Pancreas (tissue), 10 donors: ENCODE measurements at regions not wholly inside any gene's neighbourhood (a gene's known extent, or its start where the extent isn't known, plus 50 kb on each side); places are given as distances from the start of the nearest gene placed in this dataset.

Experiments used
- ATAC-seq, 4 donors: fragments of 200-7000 bp; cut with Tn5 transposase; one replicate each; pipeline versions ENCODE4 v1.8.0 to v1.9.1; 2020; ENCODE audit warnings: mild to moderate bottlenecking in 4 of 4, moderate library complexity in 4 of 4
- DNase-seq, 6 donors: peaks; one replicate each; pipeline ENCODE4 v3.0.0-alpha.2; 2020
- FAIRE-seq: peaks from 2 replicates; lab custom pipeline; 2012; peaks lifted over from hg19 to GRCh38; lab: Jason Lieb, UNC
- H3K27ac ChIP-seq, 4 donors: fragments of 200-600 bp; sonication (generic); 1 replicate in 3 of 4; 2 replicates in 1 of 4; pipeline versions ENCODE4 v1.5.0 to v1.8.0; 2020
- H3K27me3 ChIP-seq, 4 donors: fragments of 200-600 bp; one replicate each; pipeline ENCODE4 v1.8.0; 2021
- H3K36me3 ChIP-seq, 3 donors: fragments of 200-600 bp; sonication (generic) in 1 of 3; one replicate each; pipeline versions ENCODE4 v1.5.0 to v1.8.0; 2020 to 2021
- H3K4me1 ChIP-seq, 3 donors: fragments of 200-600 bp; one replicate each; pipeline ENCODE4 v1.8.0; 2021
- H3K4me3 ChIP-seq, 4 donors: fragments of 200-600 bp; sonication (generic) in 2 of 4; one replicate each; pipeline versions ENCODE4 v1.5.0 to v1.8.0; 2020 to 2021
- H3K9me3 ChIP-seq, 4 donors: fragments of 200-600 bp; one replicate each; pipeline ENCODE4 v1.8.0; 2021
- WGBS, 2 donors: extraction: QIAGEN DNeasy Blood & Tissue Kit; methylation state at CpG; one replicate each; pipeline ENCODE4 v1.1.7; 2013; 5-methylcytosine and 5-hydroxymethylcytosine counted together
- intact Hi-C, 3 donors: fragments of 100-400 bp; cut with DNase I; formaldehyde crosslinking; loops; one replicate each; pipeline versions ENCODE4 v1.11.1 to v1.14.2; 2022
- TF ChIP-seq, protein P1 (sequence below), 4 donors: fragments of 200-600 bp; sonication (generic) in 3 of 4; IDR thresholded peaks; one replicate each; pipeline versions ENCODE4 v1.5.0 to v1.8.0; 2021; ENCODE audit warnings: antibody characterized with exemption in 4 of 4
- donor health status: healthy with polysubstance abuse.
- donor health status: DM: no; HTN: no; CAD: no; lungs with moderate emphysema.
- donor health status: DM: no; HTN: no; CAD: no.
- donor health status: control.
- donor health status: control.
- donor health status: Bipolar disorder and iron deficiency.
- donor health status: DM: yes; HTN: yes; CAD: no.
- donor health status: DM: no; HTN: no; CAD: no.
- donor health status: DM: no; HTN: no; CAD: no.
- donor health status: DM: yes; HTN: yes; CAD: no.

DNA sequence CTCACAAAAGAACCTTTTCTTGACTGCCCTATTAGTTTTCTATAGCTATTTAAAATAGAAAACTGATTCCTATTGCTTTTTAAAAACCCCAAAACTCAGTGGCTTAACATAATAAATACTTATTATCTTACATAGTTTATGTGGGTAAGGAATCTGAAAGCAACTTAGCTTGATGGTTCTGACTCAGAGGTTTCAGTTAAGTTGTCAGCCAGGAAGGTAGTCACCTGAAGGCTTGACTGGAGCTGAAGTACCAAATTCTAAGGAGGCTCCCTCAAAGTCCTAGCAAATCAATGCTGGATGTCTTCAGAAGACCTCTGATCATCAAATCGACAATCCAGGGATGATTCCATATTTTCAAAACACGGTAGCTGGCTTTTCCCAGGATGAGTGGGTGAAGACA lies 546.6 kb upstream of the CDH2 start:
- Histone ChIP-seq H3K4me1 (no peaks in the 10 kb centered on the region), H3K36me3 (no peaks in the 10 kb centered on the region), H3K9me3 (no peaks in the 10 kb centered on the region), H3K27ac (no peak overlapping the region), H3K4me3 (no peak overlapping the region), H3K27me3 (no peaks in the 10 kb centered on the region)
- FAIRE-seq = no peak
- 64% methylated on average over 2 of the region's 2 CpGs for WGBS, 2 donors
- intact Hi-C loops = no loop called here
- DNase-seq = no peak
- TF ChIP-seq, protein P1, sequence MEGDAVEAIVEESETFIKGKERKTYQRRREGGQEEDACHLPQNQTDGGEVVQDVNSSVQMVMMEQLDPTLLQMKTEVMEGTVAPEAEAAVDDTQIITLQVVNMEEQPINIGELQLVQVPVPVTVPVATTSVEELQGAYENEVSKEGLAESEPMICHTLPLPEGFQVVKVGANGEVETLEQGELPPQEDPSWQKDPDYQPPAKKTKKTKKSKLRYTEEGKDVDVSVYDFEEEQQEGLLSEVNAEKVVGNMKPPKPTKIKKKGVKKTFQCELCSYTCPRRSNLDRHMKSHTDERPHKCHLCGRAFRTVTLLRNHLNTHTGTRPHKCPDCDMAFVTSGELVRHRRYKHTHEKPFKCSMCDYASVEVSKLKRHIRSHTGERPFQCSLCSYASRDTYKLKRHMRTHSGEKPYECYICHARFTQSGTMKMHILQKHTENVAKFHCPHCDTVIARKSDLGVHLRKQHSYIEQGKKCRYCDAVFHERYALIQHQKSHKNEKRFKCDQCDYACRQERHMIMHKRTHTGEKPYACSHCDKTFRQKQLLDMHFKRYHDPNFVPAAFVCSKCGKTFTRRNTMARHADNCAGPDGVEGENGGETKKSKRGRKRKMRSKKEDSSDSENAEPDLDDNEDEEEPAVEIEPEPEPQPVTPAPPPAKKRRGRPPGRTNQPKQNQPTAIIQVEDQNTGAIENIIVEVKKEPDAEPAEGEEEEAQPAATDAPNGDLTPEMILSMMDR (IDR thresholded peaks at IDR 0.05) = no peak
- ATAC-seq = no peak

DNA sequence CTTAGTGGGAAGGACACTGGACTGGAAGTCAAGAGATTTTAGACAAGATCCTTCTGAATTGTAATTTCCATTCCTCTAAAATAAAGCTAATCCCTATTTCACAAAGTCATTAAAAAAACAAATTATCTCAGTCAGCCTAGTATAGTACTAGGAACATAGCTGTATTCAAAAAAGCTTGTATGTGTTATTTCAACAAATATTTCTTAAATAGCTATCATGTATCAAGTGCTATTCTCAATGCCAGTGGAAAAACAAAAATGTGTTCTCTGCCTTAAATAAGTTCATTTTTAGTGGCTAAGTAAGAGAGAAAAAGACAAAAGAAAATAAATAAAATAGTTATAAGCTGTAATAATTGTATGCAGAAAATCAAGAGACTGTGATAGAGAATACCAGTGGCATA lies 541.8 kb upstream of the CDH2 start:
- TF ChIP-seq, protein P1 (IDR thresholded peaks at IDR 0.05) = no peak
- DNase-seq = no peak
- FAIRE-seq = no peak
- intact Hi-C loops = no loop called here
- no peak overlapping the region for H3K4me3 ChIP-seq
- no peaks in the 10 kb centered on the region for H3K4me1 ChIP-seq
- no peaks in the 10 kb centered on the region for H3K36me3 ChIP-seq
- H3K27me3 ChIP-seq = no peaks in the 10 kb centered on the region
- H3K27ac ChIP-seq = no peak overlapping the region
- ATAC-seq = no peak
- H3K9me3 ChIP-seq = no peaks in the 10 kb centered on the region

DNA sequence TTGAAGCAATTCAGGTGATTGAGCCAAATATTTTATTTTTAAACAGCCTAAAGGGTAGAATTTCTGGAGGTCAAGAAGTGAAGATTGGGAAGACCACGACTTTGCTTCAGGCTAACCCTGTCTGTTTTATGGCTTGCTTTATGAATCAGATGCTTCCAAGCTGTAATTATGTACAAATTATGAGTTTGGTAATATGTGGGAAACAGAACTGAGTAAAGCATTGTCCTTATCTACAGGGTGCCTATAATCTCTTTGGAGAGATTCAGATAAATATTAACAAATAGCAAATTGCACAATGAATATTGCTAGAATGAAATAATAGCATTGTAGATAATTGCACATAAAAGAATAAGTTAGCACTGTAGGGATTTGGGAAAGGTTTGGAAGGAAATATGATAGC lies 539.4 kb upstream of the CDH2 start:
- DNase-seq = no peak
- no peak for ATAC-seq
- WGBS, 2 donors = 40 to 47% methylated on average over 1 of the region's 1 CpG
- H3K4me1 ChIP-seq = no peaks in the 10 kb centered on the region
- no peak overlapping the region for H3K4me3 ChIP-seq
- no peaks in the 10 kb centered on the region for H3K27me3 ChIP-seq
- no peak for FAIRE-seq
- H3K9me3 ChIP-seq = no peaks in the 10 kb centered on the region
- TF ChIP-seq, protein P1 (IDR thresholded peaks at IDR 0.05) = no peak
- H3K27ac ChIP-seq = no peak overlapping the region
- H3K36me3 ChIP-seq = no peaks in the 10 kb centered on the region
- intact Hi-C loops = no loop called here

DNA sequence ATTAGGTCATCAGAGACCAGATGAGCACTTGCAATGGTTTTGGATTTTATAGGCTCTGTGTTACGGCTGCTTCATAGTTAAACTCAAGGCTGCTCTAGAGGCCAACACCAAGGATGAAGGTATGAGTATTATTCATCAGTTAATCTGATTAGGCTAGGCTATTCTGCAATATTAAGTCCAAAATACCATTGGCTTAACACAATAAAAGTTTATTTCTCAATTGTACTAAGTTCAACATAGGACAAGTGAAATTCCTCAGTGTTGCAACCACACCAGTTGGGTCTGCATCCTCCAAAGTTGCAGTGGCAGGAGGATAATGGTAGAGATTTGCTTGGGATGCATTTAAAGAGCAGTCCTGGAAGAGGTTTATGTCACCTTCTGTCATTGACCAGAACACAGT lies 538.3 kb upstream of the CDH2 start:
- Histone ChIP-seq H3K4me1 (no peaks in the 10 kb centered on the region), H3K9me3 (no peaks in the 10 kb centered on the region), H3K4me3 (no peak overlapping the region), H3K27me3 (no peaks in the 10 kb centered on the region), H3K27ac (no peak overlapping the region), H3K36me3 (no peaks in the 10 kb centered on the region)
- ATAC-seq = no peak
- DNase-seq = no peak
- TF ChIP-seq, protein P1 (IDR thresholded peaks at IDR 0.05) = no peak
- intact Hi-C loops = no loop called here
- 68 to 76% methylated on average over 1 of the region's 1 CpG for WGBS, 2 donors
- FAIRE-seq = no peak

DNA sequence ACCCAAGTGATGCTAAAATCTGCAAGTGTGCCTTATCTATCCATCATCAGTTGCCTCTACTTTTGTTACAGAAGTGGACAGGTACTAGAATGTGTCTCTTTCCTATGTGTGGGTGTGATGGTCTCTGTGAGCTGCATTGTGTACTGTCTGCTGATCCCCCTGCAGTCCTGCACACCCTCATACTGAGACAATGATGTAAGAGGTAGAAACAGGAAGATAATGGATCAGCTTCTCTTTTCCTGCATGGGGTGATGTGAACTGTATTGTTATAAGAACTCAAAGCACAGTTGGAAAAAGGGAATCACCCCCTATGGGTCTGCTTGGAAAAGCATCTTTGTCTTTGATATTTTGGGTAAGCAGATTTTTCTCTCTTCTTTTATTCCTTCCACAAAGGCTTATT lies 537.6 kb upstream of the CDH2 start:
- H3K4me3 ChIP-seq = no peak overlapping the region

More for the DNA sequence above, 537.6 kb upstream of the CDH2 start:
- no peak overlapping the region for H3K27ac ChIP-seq
- TF ChIP-seq, protein P1 (IDR thresholded peaks at IDR 0.05) = no peak
- no peaks in the 10 kb centered on the region for H3K36me3 ChIP-seq
- no peak for FAIRE-seq
- no peaks in the 10 kb centered on the region for H3K27me3 ChIP-seq
- no peaks in the 10 kb centered on the region for H3K4me1 ChIP-seq
- intact Hi-C loops = no loop called here
- no peak for ATAC-seq
- H3K9me3 ChIP-seq = no peaks in the 10 kb centered on the region
- no peak for DNase-seq
